K562 (cell line): ENCODE measurements at regions not wholly inside any gene's neighbourhood (a gene's known extent, or its start where the extent isn't known, plus 50 kb on each side); places are given as distances from the start of the nearest gene placed in this dataset.

ENCODE experiments used
- ARID1B ChIP-seq: fragments of 450-650 bp; IDR thresholded peaks from 2 replicates; pipeline ENCODE4 v1.6.1; 2016; ENCODE audit warnings: antibody characterized with exemption, mild to moderate bottlenecking, inconsistent platforms
- ATF7 ChIP-seq: fragments of 450-650 bp; IDR thresholded peaks from 2 replicates; pipeline ENCODE4 v1.7.1; 2014; ENCODE audit warnings: mild to moderate bottlenecking, moderate library complexity
- DMBX1 ChIP-seq: fragments of 250-450 bp; sonication (Bioruptor Pico); IDR thresholded peaks from 2 replicates; pipeline ENCODE4 v1.8.0; 2022; ENCODE audit warnings: inconsistent platforms, mild to moderate bottlenecking, moderate library complexity, borderline replicate concordance
- EGR1 ChIP-seq: fragments of 450-650 bp; conservative IDR thresholded peaks from 2 replicates; pipeline ENCODE4 v1.6.1; 2017; ENCODE audit warnings: mild to moderate bottlenecking
- GATAD2B ChIP-seq: fragments of 450-650 bp; IDR thresholded peaks from 2 replicates; pipeline ENCODE4 v1.6.1; 2017; ENCODE audit warnings: mild to moderate bottlenecking, borderline replicate concordance
- GTF2B ChIP-seq: IDR thresholded peaks from 2 replicates; pipeline ENCODE4 v1.6.1; 2011; ENCODE audit not compliant: insufficient read length; ENCODE audit errors: extremely low read depth
- GTF2E2 ChIP-seq: fragments of 200-800 bp; sonication (Bioruptor generic); IDR thresholded peaks from 2 replicates; pipeline ENCODE4 v1.6.1; 2016; ENCODE audit warnings: missing genetic modification characterization, missing compliant biosample characterization
- HDGF ChIP-seq: fragments of 450-650 bp; IDR thresholded peaks from 2 replicates; pipeline ENCODE4 v1.6.1; 2016
- NR4A1 ChIP-seq, 2 experiments: fragments of 250-450 bp in 1 of 2; fragments of 450-650 bp in 1 of 2; sonication (Bioruptor Pico) in 1 of 2; IDR thresholded peaks; 2 replicates each; pipeline versions ENCODE4 v1.4.0 to v1.6.1; 2016 to 2020; ENCODE audit warnings: mild to moderate bottlenecking in 2 of 2, missing compliant biosample characterization in 1 of 2, missing genetic modification characterization in 1 of 2, moderate library complexity in 1 of 2
- PTRF ChIP-seq: fragments of 450-650 bp; IDR thresholded peaks from 2 replicates; pipeline ENCODE4 v1.6.1; 2016; ENCODE audit warnings: mild to moderate bottlenecking, missing genetic modification characterization, missing compliant biosample characterization
- ZC3H4 ChIP-seq: sonication (generic); formaldehyde crosslinking; IDR thresholded peaks from 2 replicates; pipeline ENCODE4 v1.9.0; 2021; ENCODE audit warnings: missing genetic modification reagents, borderline replicate concordance
- ZNF239 ChIP-seq: fragments of 250-450 bp; sonication (Bioruptor Pico); IDR thresholded peaks from 2 replicates; pipeline ENCODE4 v1.4.0; 2020; ENCODE audit warnings: mild to moderate bottlenecking
- ZNF445 ChIP-seq: fragments of 250-450 bp; sonication (Bioruptor Pico); IDR thresholded peaks from 2 replicates; pipeline ENCODE4 v1.4.0; 2020; ENCODE audit warnings: low read depth, mild to moderate bottlenecking, moderate library complexity
- ZNF584 ChIP-seq: fragments of 200-800 bp; sonication (Bioruptor generic); IDR thresholded peaks from 2 replicates; pipeline ENCODE4 v1.6.1; 2016; ENCODE audit warnings: low read depth, mild to moderate bottlenecking, missing genetic modification characterization, missing compliant biosample characterization
- ZNF644 ChIP-seq: fragments of 200-800 bp; sonication (Bioruptor generic); IDR thresholded peaks from 2 replicates; pipeline ENCODE4 v1.6.1; 2016; ENCODE audit warnings: low read depth, missing genetic modification characterization, missing compliant biosample characterization
- ZNF76 ChIP-seq: fragments of 250-450 bp; sonication (Bioruptor Pico); IDR thresholded peaks from 2 replicates; pipeline ENCODE4 v1.4.0; 2020; ENCODE audit warnings: mild to moderate bottlenecking, moderate library complexity, borderline replicate concordance
- TF ChIP-seq, protein P1 (sequence below): fragments of 250-450 bp; sonication (Bioruptor Pico); IDR thresholded peaks from 2 replicates; pipeline ENCODE4 v1.4.0; 2020; ENCODE audit warnings: mild to moderate bottlenecking, moderate library complexity, borderline replicate concordance
- TF ChIP-seq, protein P2 (sequence below): fragments of 450-650 bp; conservative IDR thresholded peaks from 2 replicates; pipeline ENCODE4 v1.6.1; 2016; ENCODE audit warnings: missing genetic modification characterization, low read depth, mild to moderate bottlenecking, missing compliant biosample characterization, moderate library complexity

- TF ChIP-seq, protein P1, sequence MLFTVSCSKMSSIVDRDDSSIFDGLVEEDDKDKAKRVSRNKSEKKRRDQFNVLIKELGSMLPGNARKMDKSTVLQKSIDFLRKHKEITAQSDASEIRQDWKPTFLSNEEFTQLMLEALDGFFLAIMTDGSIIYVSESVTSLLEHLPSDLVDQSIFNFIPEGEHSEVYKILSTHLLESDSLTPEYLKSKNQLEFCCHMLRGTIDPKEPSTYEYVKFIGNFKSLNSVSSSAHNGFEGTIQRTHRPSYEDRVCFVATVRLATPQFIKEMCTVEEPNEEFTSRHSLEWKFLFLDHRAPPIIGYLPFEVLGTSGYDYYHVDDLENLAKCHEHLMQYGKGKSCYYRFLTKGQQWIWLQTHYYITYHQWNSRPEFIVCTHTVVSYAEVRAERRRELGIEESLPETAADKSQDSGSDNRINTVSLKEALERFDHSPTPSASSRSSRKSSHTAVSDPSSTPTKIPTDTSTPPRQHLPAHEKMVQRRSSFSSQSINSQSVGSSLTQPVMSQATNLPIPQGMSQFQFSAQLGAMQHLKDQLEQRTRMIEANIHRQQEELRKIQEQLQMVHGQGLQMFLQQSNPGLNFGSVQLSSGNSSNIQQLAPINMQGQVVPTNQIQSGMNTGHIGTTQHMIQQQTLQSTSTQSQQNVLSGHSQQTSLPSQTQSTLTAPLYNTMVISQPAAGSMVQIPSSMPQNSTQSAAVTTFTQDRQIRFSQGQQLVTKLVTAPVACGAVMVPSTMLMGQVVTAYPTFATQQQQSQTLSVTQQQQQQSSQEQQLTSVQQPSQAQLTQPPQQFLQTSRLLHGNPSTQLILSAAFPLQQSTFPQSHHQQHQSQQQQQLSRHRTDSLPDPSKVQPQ (CRISPR knock-in tag), result no peak
- TF ChIP-seq EGR1 (peak; percentile 70), DMBX1 (CRISPR knock-in tag) (0 out of 2 replicates have a peak, but pooled peaks have one; percentile 31), ATF7 (peak; percentile 77; the same call in 1 of the 2 replicates), ZNF239 (CRISPR knock-in tag) (peak; percentile 43; the same call in 1 of the 2 replicates), NR4A1 (CRISPR knock-in tag; IDR thresholded peaks at IDR 0.05) (no peak), NR4A1 (tag; IDR thresholded peaks at IDR 0.05) (peak; percentile 62; the same call in 1 of the 2 replicates), HDGF (no peak), ZNF76 (CRISPR knock-in tag) (0 out of 2 replicates have a peak, but pooled peaks have one; percentile 23), ZNF445 (CRISPR knock-in tag) (no peak), GATAD2B (peak; percentile 27; the same call in 1 of the 2 replicates), GTF2B (no peak), ZC3H4 (CRISPR knock-in tag) (no peak), PTRF (tag) (no peak; the same call in 1 of the 2 replicates), ZNF644 (tag) (0 out of 2 replicates have a peak, but pooled peaks have one; percentile 15), GTF2E2 (tag) (peak; percentile 70), ARID1B (peak; percentile 45), ZNF584 (CRISPR knock-in tag) (peak; percentile 77; the same call in 1 of the 2 replicates)
- TF ChIP-seq, protein P2, sequence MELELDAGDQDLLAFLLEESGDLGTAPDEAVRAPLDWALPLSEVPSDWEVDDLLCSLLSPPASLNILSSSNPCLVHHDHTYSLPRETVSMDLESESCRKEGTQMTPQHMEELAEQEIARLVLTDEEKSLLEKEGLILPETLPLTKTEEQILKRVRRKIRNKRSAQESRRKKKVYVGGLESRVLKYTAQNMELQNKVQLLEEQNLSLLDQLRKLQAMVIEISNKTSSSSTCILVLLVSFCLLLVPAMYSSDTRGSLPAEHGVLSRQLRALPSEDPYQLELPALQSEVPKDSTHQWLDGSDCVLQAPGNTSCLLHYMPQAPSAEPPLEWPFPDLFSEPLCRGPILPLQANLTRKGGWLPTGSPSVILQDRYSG (tag), result peak; percentile 77; the same call in 1 of the 2 replicates
Measured at GRCh38 chr10:21041763-21042458, 144.8 kb upstream of the NEBL start (continued).
